MV-4-11 (cell line): ENCODE measurements at regions not wholly inside any gene's neighbourhood (a gene's known extent, or its start where the extent isn't known, plus 50 kb on each side); places are given as distances from the start of the nearest gene placed in this dataset.
A peak's percentile ranks its signal among the peaks of the same experiment; 100 is the strongest.
"Not testable (repeated sequence)": the region's sequence is repeated elsewhere in the genome, so short reads cannot be mapped to it uniquely, and the experiment has no call there.

Source experiments
- DNase-seq: peaks from one replicate; lab custom pipeline; 2025; lab: John Stamatoyannopoulos, UW

DNA sequence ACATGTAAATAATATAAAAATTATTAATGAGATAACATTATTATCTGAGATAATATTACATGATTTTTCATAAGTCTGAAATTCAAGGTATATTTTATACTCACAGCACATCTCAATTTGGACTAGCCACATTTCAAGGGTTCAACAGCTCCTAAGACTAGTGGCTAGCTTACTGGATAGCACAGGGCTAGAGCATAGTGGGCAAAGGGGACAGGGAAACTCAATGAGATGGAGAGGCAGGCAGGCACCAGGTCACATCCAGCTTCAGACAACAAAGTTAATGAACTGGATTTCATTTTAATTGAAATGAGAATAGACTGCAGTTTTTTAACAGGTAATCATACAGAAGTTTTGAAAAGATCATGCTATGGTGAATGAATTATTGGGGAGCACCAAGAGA lies 137.4 kb downstream of the NBPF8 start:
- DNase-seq: not testable (repeated sequence)

DNA sequence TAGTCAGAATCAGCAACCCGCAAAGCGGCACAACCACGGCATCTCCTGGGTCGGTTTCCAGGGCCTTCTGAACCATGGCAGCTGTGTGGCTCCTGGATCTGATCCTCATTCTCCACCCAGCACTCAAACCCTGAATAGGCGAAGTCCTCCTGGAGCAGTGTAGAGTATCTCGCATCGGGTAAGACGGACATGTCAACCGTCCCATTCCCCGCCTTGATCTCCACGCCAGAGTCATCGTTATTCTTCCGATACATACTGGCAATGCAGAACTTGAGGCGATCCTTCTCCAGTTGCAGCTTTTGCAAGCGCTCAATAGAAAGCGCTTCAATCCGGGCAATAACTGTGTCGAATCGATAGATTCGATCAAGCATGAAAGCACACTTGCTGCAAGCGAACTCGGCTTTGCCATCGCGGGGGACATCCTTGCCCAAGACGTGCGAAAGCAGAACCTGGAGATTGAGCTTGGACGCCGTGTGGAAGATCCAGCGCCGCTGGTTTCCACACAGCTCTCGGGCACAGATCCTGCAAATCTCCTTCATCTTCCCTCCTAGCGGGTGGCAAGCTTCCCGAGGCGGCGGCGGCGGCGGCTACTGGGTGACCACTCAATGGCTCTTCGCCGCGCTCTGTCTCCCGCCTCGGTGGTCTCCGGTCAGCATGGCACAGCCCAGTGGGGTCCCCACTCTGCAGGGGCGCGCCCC lies 142.9 kb downstream of the NBPF8 start:
- DNase-seq: not testable (repeated sequence)

DNA sequence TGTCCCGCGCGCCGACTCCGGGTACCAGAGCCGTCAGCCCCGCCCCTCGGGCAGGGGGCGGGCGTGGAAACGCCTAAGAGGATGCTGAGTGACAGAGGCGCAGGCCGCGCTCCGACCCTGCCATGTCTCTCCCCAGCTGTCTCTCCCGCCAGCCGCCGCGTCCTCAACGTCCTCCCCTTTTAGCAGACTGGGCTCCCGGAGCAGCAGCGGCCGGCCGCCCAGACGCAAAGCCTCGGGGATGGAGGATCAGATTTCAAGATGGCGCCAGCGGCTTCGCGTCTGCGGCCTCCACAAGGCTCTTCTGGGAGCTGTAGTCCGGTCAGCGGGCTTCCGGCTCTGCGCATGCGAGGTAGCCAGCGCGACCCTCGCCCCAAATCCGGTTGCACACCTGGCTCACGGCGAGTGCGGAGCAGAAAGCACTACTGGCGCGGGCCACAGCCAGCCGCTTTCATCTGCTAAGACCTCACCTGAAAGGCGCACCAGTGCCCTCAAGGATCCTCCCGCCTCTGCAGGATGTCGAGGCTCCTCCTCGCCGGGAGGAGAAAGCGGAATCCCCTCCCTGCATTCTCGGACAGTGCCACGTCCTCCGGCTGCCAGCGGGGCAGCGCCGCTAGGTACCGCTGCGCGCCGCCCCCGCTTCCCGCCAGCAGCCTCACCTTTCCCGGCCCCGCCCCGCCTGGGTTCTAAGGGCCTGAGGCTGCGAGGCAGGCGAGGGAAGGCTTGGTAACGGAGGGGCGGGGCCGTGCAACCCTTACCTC lies 143.6 kb downstream of the NBPF8 start:
- peak; percentile 52 for DNase-seq

DNA sequence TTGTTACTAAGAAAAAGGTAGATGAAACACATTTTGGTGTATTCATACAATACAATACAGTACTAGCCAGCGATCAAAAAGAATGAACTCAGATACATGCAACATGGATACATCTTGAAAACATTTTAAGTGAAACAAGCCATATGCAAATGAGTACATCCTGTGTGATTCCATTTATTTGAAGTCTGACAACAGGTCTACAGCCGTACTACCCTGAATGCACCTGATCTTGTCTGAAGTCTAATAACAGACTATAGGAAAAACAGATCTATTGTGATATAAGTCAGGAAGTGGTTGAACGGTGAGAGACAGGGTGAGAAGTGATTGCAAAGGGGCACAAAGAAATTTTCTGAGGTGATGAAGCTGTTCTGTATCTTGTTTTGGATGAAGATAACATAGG lies 146.9 kb downstream of the NBPF8 start:
- DNase-seq: not testable (repeated sequence)

DNA sequence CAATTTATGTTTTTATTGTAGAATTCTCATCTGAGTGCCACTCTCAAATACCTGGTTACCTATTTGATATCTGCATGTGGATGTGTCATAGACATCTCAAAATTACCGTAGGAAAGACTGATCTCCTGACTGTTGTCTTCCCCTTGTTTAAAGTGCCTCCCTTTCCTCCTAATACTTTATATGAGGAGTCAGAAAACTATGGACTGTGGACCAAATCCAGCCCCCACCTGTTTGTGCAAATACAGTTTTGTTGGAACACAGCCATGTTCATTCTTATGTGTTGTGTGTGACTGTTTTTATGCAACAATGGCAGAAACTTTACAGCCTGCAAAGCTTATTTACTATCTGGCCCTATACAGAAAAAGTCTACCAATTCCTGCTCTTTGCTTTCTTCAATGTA lies 150.6 kb downstream of the NBPF8 start:
- not testable (repeated sequence) for DNase-seq

DNA sequence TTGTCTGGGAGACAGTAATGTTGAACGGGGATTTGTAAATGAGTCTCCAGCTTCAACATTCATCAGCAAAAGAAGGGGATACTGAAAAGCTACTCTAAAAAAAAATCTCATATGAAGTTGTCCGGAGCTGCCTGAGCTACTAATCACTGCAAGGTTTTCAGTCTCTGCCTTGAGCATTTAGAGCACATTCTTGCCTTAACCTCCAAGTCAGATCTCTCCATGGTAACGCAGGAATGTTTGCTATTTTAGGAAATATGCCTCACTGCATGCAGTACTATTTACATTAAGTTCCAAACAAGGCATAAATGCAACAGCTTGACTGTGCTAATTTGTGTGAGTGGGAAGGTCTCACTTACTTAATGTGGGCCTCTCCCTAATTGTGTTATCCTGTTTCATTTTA lies 152.8 kb downstream of the NBPF8 start:
- DNase-seq: not testable (repeated sequence)

DNA sequence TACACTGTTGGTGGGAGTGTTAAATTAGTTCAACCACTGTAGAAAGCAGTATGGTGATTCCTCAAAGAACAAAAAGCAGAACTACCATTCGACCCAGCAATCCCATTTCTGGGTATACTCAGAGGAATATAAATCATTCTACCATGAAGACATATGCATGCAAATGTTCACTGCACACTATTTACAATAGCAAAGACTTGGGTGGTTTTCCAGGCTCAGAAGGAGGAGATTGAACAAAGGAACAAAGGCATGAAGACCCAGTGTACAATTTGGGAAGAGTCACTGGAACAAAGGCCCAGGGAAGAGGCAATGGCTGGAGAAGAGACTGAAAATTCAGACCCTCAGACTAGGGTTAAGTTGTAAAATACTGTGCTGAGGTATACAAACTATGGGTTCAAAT lies 148.5 kb upstream of the NBPF26 start:
- not testable (repeated sequence) for DNase-seq

DNA sequence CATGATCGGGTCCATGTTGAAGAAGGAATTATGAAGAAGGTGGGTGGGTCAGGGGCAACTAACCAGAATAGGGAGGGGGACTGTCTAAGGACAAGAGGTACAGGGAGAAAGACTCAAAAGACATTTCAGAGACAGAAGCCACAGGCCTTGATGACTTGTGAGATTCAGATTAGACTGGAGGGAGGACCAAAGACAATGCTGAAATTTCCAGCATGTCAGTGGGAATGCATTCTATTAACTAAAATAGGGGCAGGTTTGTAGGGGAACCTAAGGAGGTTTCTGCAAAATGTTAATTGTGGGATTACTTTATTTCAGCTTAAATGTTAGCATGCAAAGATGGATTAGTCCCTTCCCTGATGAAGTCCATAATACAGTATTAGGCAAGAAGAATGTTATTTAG lies 141.6 kb upstream of the NBPF26 start:
- not testable (repeated sequence) for DNase-seq

DNA sequence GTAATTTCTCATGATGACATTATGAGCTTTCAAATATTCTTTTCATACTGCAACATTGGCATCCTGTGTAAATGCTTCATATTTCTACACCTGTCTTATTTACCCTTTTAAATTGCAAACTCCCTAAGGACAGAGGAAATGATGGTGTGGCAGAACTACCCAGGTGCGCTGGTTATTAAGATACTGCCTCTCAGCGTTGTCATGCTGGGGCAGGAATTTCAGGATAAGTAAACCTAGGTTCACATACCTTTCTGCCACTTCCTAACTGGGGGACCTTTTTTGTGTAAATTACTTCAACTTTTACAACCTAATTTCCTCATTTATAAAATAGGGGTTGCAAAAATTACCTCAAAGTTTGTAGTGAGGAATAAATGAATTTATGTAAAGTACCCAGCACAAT lies 137.7 kb upstream of the NBPF26 start:
- DNase-seq: not testable (repeated sequence)

DNA sequence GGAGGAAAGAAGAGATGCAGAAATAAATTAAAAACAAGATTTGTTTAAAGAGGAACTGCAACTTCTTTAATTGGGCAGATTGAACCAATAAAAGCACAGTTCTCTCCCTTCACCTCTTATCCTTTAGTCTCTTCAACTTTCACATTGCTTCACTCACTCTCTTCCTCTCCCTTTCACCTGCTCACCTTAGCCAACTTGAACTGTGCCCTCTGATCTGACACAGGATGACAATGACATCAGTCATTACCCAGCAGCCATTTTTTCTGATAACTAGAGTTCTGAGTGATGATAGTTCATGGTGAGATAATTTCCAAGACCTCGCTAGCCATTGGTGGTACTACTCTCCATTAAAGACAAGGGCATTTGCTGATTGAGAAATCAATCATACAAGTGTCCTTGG lies 134.9 kb upstream of the NBPF26 start:
- not testable (repeated sequence) for DNase-seq

DNA sequence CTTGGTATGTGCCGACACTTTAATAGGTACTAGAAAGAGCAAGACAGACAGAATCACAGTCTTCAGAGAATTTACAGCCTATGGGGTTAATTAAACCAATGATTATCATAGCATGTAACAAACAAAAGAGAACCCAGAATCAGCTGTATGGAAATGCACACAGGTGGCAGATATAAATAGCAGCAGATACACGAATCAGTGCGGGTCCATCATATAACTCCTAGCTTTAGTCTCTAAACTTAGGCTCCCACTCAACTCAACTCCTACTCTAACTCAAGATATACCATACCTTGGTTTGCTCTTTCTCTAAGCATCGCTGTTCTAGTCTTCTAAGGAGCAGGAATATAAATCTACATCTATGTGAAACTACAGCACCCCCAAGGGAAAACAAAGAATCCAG lies 132.0 kb upstream of the NBPF26 start:
- not testable (repeated sequence) for DNase-seq

DNA sequence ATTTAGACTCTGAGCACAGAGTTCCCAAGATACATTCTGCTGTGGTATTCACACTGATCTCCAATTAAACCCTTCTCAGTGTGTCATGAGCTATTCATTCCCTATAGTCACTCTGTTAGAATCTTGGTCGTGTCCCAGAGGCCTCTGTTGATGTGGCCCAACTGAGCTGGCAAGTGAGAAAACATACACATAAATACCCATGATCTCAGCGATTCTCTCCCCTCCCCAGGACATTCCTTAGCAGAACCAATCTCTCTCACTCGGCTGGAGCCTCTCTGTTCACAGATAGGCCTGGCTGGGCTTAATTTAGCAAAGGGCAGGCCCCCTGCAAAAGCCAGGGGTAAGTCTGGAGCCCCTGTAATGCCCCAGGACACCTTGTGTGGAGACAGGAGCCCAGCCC lies 130.8 kb upstream of the NBPF26 start:
- not testable (repeated sequence) for DNase-seq

DNA sequence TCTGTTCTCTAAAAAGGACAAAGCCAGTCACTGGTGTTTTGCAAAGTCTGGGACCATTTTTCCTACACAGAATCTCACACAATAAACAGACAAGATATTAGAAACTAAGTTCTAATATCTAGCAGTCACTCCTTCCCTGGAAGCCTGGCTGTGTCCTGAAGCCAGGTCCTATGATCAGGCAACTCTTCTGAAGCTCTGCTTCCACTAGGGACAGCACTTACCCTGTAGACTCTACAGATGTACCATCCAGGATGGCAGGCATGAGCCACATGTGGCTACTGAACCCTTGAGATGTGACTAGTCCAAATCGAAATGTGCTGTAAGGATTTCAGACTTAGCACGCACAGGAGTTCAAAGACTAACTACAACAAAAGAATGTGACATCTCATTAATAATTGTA lies 130.1 kb upstream of the NBPF26 start:
- not testable (repeated sequence) for DNase-seq

DNA sequence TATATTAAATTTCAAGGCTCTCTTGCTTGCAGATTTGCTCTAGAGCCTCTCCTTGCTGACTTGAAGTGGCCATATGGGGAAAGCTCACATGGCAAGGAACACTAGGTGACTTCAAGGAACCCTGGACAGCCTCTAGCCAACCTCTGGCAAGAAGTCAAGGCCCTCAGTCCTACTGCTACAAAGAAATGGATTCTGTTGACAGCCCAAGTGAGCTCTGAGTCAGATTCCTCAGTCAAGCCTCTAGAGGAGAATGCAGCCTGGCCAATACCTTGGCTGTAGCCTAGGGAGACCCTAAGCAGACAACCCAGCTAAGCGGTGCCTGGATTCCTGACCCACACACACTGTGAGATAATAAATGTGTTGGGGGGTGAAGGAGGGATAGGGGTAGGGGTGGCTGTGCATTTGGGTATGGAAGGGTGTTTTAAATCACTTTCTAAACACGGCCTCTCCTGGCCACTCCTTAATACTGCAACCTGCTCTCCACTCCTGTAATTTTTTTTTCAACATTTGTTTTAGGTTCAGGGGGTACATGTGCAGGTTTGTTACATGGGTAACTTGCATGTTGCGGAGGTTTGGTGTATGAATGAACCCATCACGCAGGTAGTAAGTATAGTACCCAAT lies 125.3 kb upstream of the NBPF26 start:
- DNase-seq: not testable (repeated sequence)

DNA sequence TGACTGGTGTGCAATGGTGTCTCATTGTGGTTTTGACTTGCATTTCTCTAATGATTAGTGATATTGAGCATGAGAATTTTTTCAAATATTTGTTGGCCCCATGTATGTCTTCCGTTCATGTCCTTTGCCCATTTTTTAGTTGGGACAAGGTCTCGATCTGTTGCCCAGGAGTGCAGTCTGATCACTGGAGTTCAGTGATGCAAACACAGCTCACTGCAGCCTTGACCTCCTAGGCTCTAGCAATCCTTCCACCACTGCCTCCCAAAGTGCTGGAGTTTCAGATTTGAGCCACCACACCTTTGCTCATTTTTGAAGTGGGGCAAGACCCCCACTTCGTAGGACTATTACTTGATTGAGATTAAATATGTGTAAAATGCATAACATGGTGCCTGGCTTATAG lies 124.2 kb upstream of the NBPF26 start:
- not testable (repeated sequence) for DNase-seq

DNA sequence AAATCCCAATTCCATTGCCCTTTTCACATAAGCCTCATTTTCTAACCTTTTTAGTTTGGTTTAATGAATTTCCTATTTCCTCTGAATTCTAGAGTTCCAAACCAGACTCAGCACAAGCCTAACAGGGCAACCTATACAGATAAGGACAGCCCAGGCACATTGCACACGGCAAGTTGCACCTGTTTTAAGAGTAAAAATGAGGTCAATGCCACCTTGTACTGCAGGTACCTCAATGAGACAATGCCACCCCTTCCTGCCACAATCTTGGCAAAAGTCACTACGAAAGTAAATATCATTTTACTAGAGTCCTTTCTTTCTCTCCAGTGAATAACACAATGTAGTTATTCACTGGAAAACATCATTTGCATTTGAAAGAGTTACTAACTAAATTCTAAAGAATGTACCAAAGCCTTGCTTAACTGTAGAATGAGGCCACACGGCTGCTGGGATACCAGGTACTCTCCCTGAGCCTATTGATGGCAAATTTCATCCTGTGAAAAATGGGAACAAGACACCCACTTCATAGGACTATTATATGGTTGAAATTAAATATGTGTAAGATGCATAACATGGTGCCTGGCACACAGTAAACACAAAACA lies 123.2 kb upstream of the NBPF26 start:
- not testable (repeated sequence) for DNase-seq

DNA sequence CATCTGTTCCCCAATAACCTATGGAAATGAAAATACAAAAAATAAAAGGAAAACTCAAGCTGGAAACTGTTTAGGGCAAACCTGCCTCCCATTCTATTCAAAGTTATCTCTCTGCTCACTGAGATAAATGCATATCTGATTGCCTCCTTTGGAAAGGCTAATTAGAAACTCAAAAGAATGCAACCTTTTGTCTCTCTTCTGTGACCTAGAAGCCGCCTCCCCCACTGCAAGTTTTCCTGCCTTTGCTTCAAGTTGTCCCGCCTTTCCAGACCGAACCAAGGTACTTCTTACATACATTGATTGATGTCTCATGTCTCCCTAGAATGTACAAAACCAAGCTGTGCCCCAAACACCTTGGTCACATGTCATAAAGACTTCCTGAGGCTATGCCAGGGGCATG lies 115.9 kb upstream of the NBPF26 start:
- DNase-seq: not testable (repeated sequence)

DNA sequence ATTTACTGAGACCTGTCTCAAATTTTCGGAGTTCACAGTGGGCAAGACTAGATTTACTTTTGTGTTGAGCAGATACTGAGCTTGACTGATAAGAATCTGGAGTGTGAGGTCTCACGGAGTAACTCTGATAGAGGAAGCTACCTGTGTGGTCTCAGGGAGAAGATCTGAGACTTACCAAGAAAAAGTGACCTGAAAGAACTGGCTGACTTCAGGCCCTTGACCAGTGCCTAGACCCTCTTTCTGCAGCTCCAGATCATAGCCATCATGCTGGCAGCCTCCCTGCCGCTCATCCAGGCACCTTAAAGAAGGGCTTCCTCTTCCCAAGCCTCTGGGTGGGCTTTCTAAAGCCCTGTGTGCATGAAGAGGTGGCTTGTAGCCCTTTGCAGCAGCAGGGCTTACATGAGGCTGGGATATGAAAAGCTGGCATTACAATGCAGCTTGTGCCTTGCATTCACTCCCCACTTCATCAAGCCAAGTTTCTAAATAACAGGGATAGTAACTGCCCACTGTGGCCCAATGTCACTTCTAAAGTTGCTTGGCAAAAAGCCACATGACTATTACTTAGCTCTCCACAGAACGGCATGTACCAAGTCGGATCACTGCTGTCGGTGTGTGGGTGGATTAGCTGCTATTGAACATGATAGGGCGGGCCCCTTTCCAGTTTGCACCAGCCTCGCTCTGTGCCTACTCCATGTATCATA lies 115.3 kb upstream of the NBPF26 start:
- not testable (repeated sequence) for DNase-seq

DNA sequence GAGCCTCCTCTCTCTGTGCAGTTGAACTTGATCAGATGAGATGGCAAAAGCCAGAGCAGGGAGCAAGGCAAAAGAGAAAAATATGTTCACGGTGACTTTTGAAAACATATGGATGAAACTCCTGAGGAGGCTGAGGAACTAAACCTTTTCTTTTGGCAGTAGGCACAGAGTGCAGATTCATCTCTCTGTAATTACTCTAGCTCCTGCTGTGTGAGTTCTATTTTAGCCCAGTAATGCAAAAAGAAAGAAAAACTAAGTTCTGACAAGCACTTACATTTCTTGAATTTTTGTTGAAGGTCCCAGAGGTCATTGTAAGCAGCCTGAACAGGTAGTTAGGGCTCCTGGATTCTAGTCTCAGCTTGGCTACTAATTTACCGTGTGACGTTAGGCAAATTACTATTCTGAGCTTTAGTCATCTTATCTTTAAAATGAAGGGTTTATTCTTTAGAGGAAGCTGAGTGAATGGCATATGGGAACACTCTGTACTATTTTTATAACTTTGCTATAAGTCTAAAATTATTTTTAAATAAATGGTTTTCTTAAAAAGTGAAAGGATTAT lies 114.7 kb upstream of the NBPF26 start:
- not testable (repeated sequence) for DNase-seq

DNA sequence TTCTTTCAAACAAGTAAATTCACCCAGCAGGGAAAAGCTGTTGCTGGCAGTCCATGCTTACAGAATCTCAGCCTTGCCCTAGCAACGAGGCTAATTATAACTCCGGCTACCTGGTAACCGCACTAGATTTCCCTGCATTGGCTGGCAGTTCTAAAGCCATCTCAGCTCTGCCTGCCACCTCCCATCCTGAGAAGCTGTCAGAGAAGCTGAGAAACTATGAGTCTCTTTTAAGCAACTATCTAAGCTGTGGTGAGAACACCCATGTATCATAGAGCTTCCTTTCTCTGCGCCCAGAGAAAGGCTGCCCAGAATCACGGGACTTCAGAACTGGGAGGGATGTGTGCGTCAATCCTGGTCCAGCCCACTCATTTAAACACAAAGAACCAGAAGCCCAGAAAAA lies 113.9 kb upstream of the NBPF26 start:
- DNase-seq: not testable (repeated sequence)

DNA sequence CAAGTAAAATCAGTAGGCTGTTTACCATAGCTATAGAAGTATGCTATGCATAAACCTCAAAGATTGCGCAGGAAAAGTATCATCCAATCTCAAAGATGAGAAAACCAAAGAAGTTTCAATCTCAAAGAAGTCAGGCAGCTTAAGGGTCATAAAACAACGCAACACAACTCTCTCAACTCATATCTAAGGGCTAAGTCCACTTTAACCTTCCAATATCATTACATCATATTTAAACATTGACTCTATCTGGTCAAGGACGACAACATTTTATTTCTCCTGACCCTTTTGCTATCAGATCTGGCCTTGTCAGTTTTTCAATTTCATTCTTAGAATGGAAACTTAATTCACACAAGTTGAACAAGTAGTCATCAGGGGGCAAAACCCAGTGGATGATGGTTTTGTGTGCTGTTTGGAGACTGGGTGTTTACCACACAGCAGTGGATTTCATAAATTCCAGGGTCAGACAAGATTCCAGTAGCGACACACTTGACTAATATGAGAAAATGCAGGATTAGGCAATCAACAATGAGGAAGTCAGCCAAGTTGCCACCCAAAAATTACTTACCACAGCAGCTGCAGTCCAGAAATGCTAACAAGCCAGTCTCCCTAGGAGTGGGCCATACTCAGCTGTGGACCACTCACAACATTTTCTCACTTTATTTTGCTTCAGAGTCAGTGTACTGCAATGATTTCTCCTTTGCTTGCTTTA lies 108.7 kb upstream of the NBPF26 start:
- not testable (repeated sequence) for DNase-seq
